Hepatocyte (in vitro differentiated cells): ENCODE measurements at regions not wholly inside any gene's neighbourhood (a gene's known extent, or its start where the extent isn't known, plus 50 kb on each side); places are given as distances from the start of the nearest gene placed in this dataset.

Experiments used
- DNase-seq: peaks from one replicate; pipeline ENCODE4 v3.0.0-alpha.2; 2016; ENCODE audit warnings: low spot score
- H2AFZ ChIP-seq: fragments of 200-600 bp; sonication (generic); 2 replicates; pipeline ENCODE4 v1.6.0; 2016; ENCODE audit warnings: antibody characterized with exemption, mild to moderate bottlenecking
- H3K27ac ChIP-seq: fragments of 200-600 bp; sonication (generic); 2 replicates; pipeline ENCODE4 v1.5.1; 2016; ENCODE audit warnings: mild to moderate bottlenecking
- H3K27me3 ChIP-seq: fragments of 200-600 bp; sonication (generic); 2 replicates; pipeline ENCODE4 v1.6.1; 2016
- H3K36me3 ChIP-seq: fragments of 200-600 bp; sonication (generic); replicated peaks from 2 replicates; pipeline ENCODE4 v1.5.1; 2016; ENCODE audit warnings: low read depth; ENCODE audit not compliant: insufficient read depth
- H3K4me1 ChIP-seq: fragments of 200-600 bp; sonication (generic); 2 replicates; pipeline ENCODE4 v1.5.1; 2016; ENCODE audit warnings: mild to moderate bottlenecking, moderate library complexity; ENCODE audit not compliant: insufficient read depth
- H3K4me2 ChIP-seq: fragments of 200-600 bp; sonication (generic); 2 replicates; pipeline ENCODE4 v1.6.0; 2016
- H3K4me3 ChIP-seq: fragments of 200-600 bp; sonication (generic); 2 replicates; pipeline ENCODE4 v1.5.1; 2016; ENCODE audit warnings: mild to moderate bottlenecking
- H3K79me2 ChIP-seq: fragments of 200-600 bp; sonication (generic); 2 replicates; pipeline ENCODE4 v1.6.0; 2017; ENCODE audit warnings: mild to moderate bottlenecking
- H3K9me2 ChIP-seq: fragments of 200-600 bp; sonication (generic); replicated peaks from 2 replicates; pipeline ENCODE4 v1.6.0; 2017; ENCODE audit warnings: mild to moderate bottlenecking; ENCODE audit not compliant: insufficient read depth
- H3K9me3 ChIP-seq: fragments of 200-600 bp; sonication (generic); 2 replicates; pipeline ENCODE4 v1.5.1; 2016; ENCODE audit warnings: low read depth, mild to moderate bottlenecking
- H4K20me1 ChIP-seq: fragments of 200-600 bp; sonication (generic); 2 replicates; pipeline ENCODE4 v1.6.0; 2016; ENCODE audit warnings: mild to moderate bottlenecking; ENCODE audit not compliant: insufficient read depth, poor library complexity, severe bottlenecking
- EZH2 ChIP-seq: fragments of 200-600 bp; sonication (generic); IDR thresholded peaks from 2 replicates; pipeline ENCODE4 v1.6.1; 2016; ENCODE audit warnings: antibody characterized with exemption, mild to moderate bottlenecking, borderline replicate concordance
- EZH2phosphoT487 ChIP-seq: fragments of 200-600 bp; sonication (generic); IDR thresholded peaks from one replicate; pipeline ENCODE4 v1.6.1; 2018; ENCODE audit warnings: antibody characterized with exemption, mild to moderate bottlenecking, low read depth, moderate library complexity; ENCODE audit not compliant: unreplicated experiment, severe bottlenecking
- WGBS: methylation state at CpG from one replicate; pipeline ENCODE4 v1.1.6; 2016; ENCODE audit warnings: low lambda C conversion rate; ENCODE audit errors: missing lambda C conversion rate; 5-methylcytosine and 5-hydroxymethylcytosine counted together
- TF ChIP-seq, protein P1 (sequence below): fragments of 200-600 bp; sonication (generic); IDR thresholded peaks from 2 replicates; pipeline ENCODE4 v1.5.1; 2016; ENCODE audit warnings: antibody characterized with exemption, mild to moderate bottlenecking; ENCODE audit not compliant: poor library complexity

DNA sequence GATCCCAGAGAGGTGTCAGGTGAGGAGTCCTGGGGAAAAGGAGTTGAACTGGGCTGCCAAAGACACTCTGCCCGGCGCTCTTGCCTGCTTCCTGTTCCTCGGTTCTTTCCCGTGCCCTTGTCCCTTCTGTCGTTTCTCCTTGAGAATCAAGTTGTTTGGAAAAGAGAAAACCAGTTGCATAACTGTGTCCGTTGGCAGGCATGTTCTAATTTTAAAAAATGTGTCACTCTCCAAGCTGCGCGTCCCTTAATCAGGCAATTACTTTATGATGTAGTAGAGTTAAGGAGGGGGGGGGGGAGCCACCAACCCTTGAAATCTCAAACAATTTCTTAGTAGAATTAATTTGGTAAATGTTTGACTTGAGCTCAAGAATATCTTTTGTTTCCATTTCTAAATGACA is 105.9 kb upstream of the IGSF21 start:
- H3K4me2 ChIP-seq, result no peak overlapping the region
- H3K4me3 ChIP-seq, result no peak overlapping the region
- no peaks in the 10 kb centered on the region for H3K9me2 ChIP-seq
- no peaks in the 10 kb centered on the region for H3K79me2 ChIP-seq
- no peaks in the 10 kb centered on the region for H3K9me3 ChIP-seq
- WGBS, result 89% methylated on average over 8 of the region's 8 CpGs
- H3K4me1 ChIP-seq, result no peaks in the 10 kb centered on the region
- no peaks in the 10 kb centered on the region for H4K20me1 ChIP-seq
- DNase-seq, result no peak
- H2AFZ ChIP-seq, result no peak overlapping the region
- TF ChIP-seq, protein P1, sequence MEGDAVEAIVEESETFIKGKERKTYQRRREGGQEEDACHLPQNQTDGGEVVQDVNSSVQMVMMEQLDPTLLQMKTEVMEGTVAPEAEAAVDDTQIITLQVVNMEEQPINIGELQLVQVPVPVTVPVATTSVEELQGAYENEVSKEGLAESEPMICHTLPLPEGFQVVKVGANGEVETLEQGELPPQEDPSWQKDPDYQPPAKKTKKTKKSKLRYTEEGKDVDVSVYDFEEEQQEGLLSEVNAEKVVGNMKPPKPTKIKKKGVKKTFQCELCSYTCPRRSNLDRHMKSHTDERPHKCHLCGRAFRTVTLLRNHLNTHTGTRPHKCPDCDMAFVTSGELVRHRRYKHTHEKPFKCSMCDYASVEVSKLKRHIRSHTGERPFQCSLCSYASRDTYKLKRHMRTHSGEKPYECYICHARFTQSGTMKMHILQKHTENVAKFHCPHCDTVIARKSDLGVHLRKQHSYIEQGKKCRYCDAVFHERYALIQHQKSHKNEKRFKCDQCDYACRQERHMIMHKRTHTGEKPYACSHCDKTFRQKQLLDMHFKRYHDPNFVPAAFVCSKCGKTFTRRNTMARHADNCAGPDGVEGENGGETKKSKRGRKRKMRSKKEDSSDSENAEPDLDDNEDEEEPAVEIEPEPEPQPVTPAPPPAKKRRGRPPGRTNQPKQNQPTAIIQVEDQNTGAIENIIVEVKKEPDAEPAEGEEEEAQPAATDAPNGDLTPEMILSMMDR, result no peak
- TF ChIP-seq EZH2phosphoT487 (no peak), EZH2 (no peak)
- H3K27me3 ChIP-seq, result no peaks in the 10 kb centered on the region
- H3K36me3 ChIP-seq, result no peaks in the 10 kb centered on the region
- no peak overlapping the region for H3K27ac ChIP-seq

- no peak overlapping the region for H3K27ac ChIP-seq
- WGBS, result 80% methylated on average over 7 of the region's 7 CpGs
- H4K20me1 ChIP-seq, result no peaks in the 10 kb centered on the region
- no peaks in the 10 kb centered on the region for H3K36me3 ChIP-seq
- no peak overlapping the region for H2AFZ ChIP-seq
- no peak overlapping the region for H3K4me3 ChIP-seq
- no peaks in the 10 kb centered on the region for H3K4me1 ChIP-seq
- H3K4me2 ChIP-seq, result no peak overlapping the region
- TF ChIP-seq EZH2, result no peak
- TF ChIP-seq, protein P1, result no peak
- TF ChIP-seq EZH2phosphoT487, result no peak
- H3K27me3 ChIP-seq, result peaks cover 11% of the 10 kb centered on the region
- no peak for DNase-seq
- no peaks in the 10 kb centered on the region for H3K9me3 ChIP-seq
- no peaks in the 10 kb centered on the region for H3K9me2 ChIP-seq
- no peaks in the 10 kb centered on the region for H3K79me2 ChIP-seq
Measured at GRCh38 chr1:18004278-18004677, 103.3 kb upstream of the IGSF21 start.

- DNase-seq, result no peak
- WGBS, result 69% methylated on average over 2 of the region's 2 CpGs
- H3K27me3 ChIP-seq, result peaks cover 14% of the 10 kb centered on the region
- no peaks in the 10 kb centered on the region for H3K4me1 ChIP-seq
- H3K36me3 ChIP-seq, result no peaks in the 10 kb centered on the region
- TF ChIP-seq, protein P1, result no peak
- no peak for TF ChIP-seq EZH2
- no peaks in the 10 kb centered on the region for H3K9me3 ChIP-seq
- no peak overlapping the region for H3K4me2 ChIP-seq
- H3K27ac ChIP-seq, result no peak overlapping the region
- no peak overlapping the region for H3K4me3 ChIP-seq
- no peak overlapping the region for H2AFZ ChIP-seq
- H3K79me2 ChIP-seq, result no peaks in the 10 kb centered on the region
- no peaks in the 10 kb centered on the region for H3K9me2 ChIP-seq
- no peaks in the 10 kb centered on the region for H4K20me1 ChIP-seq
Measured at GRCh38 chr1:18005238-18005637, 102.4 kb upstream of the IGSF21 start.
